Myocyte (in vitro differentiated cells): ENCODE measurements at regions not wholly inside any gene's neighbourhood (a gene's known extent, or its start where the extent isn't known, plus 50 kb on each side); places are given as distances from the start of the nearest gene placed in this dataset.

ENCODE experiments used
- DNase-seq: peaks from one replicate; pipeline ENCODE4 v3.0.0-alpha.2; 2012; ENCODE audit warnings: low read depth

- DNase-seq, result no peak
These were observed 623.0 kb downstream of the BCL11A start for GRCh38 chr2:59930430-59930829.

DNA sequence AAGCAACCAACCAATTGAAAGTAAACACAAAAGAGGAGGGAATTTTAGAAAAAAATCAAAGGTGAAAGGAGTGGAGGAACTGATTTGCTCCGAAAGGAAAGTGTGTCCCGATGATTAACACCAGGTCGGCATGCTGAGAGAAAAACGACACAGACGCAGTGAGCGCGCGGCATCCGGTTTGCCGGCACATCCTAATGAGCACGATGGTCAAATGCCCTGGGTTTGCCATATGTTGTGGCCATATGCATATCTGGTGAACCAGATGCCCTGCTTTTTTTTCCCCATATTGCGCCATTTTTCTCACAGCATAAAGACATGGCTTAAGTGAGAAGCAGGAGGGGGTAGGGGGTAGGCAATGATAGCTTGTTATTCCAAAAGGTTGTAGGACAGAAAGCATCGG is 626.7 kb downstream of the BCL11A start:
- DNase-seq, result no peak

- no peak for DNase-seq
These were observed 628.1 kb downstream of the BCL11A start for GRCh38 chr2:59925321-59925720.

- DNase-seq, result no peak
These were observed 629.1 kb downstream of the BCL11A start for GRCh38 chr2:59924346-59924745.

- DNase-seq, result no peak
These were observed 631.0 kb downstream of the BCL11A start for GRCh38 chr2:59922450-59922849.

- DNase-seq, result no peak
These were observed 631.7 kb downstream of the BCL11A start for GRCh38 chr2:59921743-59922142.

- DNase-seq, result no peak
These were observed 632.5 kb downstream of the BCL11A start for GRCh38 chr2:59920961-59921360.

DNA sequence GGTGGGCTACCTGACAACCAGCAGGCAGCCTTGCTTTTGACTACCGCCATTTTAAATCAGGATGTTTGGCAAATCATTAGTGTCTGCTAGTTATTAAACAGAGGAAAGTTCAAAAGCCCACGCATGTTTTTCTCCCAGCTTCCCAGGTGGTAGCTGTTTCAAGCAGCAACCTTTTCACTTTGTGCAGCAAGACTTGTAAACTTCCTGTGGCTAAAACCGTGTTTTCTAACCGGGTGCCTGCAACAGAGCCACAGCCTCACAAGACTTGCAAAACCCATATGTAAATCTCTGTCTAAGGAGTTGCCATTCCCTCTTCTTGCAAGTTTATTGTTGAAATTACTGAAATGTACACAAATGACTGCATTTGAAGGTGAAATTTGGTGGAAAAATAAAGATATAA is 633.1 kb downstream of the BCL11A start:
- DNase-seq, result no peak

DNA sequence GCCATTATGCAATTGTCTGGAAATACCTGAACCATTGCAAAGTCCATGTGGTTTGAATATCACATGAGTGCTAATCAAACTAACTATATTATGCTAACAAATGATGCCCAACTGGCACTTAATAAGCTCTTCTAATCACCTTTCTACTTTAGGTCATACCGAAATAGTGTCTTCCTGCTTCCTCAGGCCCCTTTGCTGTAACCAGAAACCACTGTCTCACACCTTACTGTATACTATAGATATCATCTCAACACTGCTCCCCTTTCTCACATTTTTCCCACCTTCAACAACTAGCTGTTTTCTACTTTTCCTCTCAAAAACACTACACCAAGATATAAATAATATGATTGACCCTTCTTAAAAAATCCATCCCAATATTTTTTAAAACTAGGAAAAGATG is 633.9 kb downstream of the BCL11A start:
- DNase-seq, result no peak

- no peak for DNase-seq
These were observed 641.4 kb downstream of the BCL11A start for GRCh38 chr2:59912042-59912441.

DNA sequence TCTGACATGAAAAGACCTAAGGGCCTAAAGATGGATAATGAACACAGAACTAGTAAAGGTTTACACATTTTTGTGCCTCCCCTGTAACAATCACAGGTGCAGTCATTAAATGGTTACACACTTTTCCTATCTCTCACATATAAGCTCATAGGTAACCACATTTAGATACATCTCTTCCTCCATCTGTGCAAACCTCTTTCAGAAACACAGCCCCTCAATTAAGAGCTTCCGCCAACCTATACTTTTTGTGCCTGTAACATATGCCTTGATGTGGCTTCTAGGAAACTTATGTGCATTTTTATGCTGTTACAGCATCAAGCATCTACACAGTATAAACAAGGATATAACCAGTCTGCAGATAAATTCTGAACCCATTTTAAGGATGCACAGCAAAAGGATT is 643.3 kb downstream of the BCL11A start:
- DNase-seq, result no peak

GRCh38 chr2:59909147-59909546 is 644.3 kb downstream of the BCL11A start:
- DNase-seq, result no peak

DNA sequence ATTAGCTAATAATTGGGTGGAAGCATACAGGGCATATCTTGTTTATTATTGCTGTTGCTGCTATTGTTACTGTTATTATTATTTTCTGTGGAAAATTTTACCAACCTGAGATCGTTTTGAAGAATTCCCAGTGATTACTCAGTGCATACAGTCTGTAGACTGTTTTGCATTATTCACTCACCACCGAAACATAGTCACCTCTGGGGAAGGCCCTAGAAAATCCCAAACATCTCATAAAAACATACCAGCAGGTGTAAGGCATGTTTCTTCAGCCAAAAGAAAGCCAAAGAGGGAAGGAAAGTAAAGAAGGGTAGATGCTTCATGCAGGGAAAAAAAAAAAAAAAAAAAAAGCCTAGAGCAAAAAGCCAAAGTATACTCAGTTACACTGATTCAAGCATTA is 647.7 kb downstream of the BCL11A start:
- DNase-seq, result no peak

GRCh38 chr2:59903994-59904544 is 649.4 kb downstream of the BCL11A start:
- no peak for DNase-seq

DNA sequence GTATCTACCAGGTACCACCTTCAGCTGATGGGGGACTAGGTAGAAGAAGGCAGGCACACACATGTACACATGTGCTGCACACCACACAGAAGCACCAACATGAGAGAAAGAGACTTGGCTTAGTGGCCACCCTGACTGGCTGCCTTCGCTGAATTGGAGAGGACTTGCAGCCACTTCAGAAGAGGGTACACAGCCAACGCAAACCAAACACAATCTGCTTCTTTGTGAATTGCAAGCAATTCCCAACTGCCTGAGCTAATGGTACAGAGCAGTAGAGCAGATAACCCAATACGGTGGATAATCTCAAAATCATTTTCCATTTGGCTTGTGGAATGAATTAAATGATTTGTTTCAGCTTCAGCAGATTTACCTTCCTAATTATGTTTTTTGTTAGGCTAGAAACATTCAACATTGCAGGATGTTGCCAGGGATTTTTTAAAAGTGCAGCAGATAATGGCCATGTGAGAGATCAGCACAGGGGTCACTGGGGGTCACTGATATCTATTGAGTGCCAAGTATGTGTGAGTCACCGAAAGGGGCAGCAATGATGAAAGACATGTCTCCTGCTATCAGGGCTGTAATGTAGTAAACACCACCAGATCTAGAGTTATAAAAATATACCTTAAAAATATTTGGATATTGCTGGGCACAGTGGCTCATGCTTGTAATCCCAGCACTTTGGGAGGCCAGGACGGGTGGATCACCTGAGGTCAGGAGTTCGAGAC is 652.6 kb downstream of the BCL11A start:
- no peak for DNase-seq

DNA sequence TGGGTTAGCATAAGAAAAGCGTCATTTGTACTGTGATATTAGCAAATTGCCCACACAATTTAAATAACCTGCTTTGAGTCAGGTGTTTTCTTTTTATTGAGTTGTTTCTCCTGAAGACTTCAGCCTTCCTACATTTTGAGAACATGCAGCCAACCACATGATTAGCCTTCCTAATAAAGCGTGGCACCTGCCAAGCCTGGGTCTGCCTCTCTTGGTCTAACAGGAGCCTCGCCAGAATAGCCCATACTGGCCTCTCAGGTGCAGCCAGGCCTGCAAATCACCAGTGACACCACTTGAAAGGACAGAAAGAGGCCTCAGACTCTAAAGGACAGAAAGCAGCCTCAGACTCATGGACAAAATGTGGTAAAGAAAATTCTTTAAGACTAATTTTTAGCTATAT is 653.8 kb downstream of the BCL11A start:
- DNase-seq, result no peak

DNA sequence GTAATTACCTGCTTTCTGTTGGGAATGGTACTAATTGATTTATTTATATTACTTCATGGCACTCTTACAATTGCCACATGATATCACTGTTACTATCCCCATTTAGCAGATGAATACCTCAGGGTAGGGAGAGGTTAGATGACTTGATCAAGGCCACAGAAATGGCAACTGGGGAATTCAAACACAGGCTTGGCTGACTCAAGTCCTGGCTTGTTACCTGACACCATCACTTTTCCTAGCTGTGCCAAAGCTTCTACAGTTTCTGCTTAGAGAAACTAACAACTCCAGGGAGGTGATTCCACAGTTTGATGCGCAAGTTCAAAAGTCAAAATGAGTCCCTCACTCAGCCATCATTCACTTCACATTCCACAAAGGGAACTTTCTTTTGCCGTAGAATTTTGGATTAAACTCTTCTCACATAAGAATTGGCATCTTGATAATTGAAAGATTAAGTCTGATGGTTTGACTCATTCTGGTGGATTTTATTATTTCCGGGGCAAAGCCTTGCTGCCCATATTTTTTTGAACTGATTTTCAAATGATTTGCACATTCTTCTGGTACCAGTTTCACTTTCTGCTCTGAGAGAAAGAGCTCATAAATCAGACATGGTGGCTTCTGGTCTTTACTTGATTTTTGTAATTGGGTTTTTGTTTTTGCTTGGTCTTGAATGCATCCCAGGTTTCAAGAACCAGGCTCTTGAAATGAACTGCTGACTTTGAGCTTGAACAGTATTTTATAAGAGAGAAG is 656.8 kb downstream of the BCL11A start:
- peak; percentile 4 for DNase-seq

DNA sequence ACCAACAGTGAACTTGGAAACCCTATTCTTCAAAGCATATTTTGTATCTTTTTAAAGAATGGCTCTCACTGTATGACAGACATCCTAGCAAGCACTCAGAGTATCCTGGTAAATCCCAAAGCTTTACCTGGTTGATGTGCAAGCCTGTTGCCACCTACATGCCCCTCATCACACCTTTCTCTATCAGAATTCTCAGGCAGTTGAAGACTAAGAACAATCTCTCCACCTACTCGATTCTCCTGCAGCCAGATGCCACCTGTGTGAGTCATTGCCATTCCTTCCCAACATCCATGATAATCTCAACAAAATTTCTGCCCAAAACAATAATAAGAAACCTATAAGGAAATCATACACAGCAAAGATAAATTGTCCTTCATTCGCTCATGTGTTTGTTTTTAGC is 659.8 kb downstream of the BCL11A start:
- DNase-seq, result no peak

DNA sequence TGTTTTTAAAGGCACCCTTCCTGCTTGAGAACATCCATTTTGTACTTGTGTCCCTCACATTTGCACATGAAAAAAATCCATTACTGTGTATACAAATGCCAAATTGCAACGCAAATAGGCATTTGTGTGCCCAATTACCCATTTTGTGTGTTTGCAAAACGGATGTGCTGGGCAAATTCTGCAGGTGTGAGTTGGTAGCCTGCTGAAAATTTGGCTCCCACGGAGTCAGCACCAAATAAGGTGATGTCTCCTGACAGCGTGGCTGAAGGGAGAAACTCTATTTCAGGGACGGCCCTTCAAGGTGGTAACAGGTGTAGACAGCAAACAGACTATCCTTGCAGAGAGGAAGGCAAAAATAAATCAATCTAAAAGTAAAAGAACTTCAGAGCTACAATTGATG is 661.1 kb downstream of the BCL11A start:
- no peak for DNase-seq

DNA sequence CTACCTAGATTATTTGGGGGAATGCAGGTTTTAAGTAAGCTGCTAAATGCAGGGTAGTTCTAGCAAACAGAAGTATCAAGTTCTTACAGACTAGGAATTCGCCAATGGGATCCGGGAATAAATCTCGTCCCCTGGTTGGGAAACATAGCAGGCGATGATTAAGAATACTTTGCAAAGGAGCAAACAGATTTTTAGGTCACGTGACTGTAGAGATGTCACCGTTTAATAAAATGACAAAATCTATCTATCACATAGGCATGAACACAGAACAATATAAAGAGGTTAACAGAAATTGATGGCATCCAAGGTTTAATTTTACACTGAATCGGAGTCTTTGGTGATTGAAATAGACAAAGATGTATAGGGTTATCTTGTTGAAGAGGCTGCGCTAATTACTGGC is 664.1 kb downstream of the BCL11A start:
- no peak for DNase-seq

- DNase-seq, result no peak
These were observed 664.7 kb downstream of the BCL11A start for GRCh38 chr2:59888706-59889105.

GRCh38 chr2:59888015-59888414 is 665.4 kb downstream of the BCL11A start:
- no peak for DNase-seq

DNA sequence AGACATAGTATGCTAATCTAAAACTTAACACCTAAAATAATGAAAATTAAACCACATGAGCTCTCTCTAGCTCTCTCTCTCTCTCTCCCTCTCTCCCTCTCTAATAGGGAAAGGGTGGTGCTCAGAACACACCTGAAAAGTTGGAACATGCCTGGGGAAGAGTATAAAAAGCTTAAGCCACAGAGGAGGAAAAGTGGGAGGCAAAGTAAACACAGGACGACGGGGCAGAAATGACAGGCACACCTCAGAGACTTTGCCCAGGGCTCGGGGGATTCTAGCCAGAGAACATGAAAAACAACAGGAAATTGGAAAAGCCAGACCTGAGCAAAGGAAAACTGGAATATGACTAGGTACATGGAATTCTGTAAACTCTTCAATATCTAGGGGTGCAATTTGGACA is 666.1 kb downstream of the BCL11A start:
- DNase-seq, result no peak
